ENCODE measurements at regions not wholly inside any gene's neighbourhood (a gene's known extent, or its start where the extent isn't known, plus 50 kb on each side); places are given as distances from the start of the nearest gene placed in this dataset.
"Not testable (repeated sequence)": the region's sequence is repeated elsewhere in the genome, so short reads cannot be mapped to it uniquely, and the experiment has no call there.

DNA sequence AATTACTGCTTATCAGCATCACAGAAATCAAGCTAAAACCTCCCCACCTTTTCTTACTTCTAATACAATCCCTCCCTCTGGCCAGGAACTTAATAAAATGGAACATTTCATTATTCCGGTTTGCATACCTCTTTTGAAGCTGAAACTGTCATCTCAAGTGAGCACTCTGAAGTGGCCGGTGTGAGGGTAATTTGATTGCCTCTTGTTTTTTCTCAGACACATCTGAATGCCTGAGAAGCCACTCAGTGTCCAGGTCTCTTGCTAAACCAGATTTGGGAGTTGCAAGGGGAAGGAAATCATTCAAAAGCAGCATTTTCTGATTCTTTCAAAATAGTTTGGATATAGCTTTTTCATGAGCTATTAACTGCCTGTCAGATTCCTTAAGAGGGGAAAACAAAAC is 190.3 kb downstream of the C1D start:
- DNase-seq (ENCODE audit: low spot score): no peak

DNA sequence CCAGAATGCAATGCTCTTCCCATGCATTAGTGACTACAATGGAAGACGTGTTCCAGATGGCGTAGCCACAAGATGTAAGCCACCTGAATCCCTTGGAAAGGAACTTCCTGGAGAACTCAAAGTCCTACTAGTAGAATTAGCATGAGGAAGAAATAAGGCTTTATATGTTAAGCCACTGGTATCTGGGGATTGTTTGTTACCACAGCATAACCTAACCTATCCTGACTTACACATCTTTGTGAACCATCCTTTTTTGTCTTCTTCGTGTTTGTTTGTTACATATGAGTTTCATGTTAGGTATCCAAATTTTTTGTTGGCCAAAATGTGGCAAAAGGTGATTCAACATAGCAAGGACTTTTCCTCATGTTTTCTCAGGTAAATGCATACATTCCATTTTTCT is 188.9 kb downstream of the C1D start:
- no peak for DNase-seq (ENCODE audit: low spot score)

DNA sequence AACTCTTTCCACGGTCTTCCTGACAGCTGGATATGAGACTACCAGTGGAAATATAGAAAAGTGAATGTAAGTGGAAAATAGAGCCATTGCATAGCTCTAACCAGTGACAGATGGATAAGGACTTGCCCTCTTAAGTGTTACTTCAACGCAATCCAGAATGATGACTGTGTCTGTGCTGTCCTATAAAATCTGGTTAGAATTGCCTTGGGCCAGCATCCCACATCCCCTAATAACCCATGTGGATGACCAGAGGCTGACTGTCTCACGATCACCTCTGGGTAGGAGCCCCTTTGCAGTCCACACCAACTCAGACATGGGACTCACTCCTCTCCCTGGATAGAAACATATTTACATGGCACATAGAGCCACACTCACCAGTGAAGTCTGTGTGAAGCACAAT is 186.6 kb downstream of the C1D start:
- no peak for DNase-seq (ENCODE audit: low spot score)

DNA sequence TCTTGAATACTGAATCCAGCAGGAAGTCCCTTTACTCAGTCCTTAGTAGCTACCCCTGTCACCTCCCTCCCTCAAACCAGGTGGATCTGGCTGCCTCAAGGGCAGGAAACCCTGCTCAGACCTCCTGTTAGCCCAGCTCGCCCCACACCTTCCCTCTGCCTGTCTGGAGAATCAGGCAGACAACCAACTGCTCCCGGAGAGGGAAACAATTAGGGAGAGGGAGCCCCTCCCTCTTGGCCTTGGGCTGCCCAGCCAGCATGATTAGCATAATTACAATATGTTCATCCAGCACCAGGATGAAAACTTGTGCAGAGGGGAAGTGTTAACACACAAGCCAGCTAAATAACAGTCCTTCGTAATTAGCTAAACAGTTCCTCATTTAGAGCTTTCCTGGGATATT is 185.5 kb downstream of the C1D start:
- DNase-seq (ENCODE audit: low spot score): peak; percentile 14

DNA sequence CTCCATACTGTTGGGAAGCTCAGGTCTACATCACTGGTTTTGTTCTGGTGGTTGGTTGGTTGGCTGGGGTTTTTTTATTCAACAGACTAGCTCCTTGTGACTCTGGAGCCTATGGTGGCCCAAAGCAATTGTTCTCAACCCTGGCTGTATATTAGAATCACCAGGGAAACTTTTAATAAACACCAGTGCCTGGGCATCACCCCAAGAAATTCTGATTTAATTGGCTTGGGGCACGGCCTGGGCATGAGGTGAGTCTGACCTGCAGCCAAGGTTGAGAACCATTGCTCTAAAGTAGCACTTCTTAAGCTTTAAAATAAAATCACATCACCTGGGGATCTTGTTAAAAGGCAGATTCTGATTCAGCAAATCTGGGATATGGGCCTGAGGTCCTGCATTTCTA is 184.1 kb downstream of the C1D start:
- peak; percentile 8 for DNase-seq (ENCODE audit: low spot score)

DNA sequence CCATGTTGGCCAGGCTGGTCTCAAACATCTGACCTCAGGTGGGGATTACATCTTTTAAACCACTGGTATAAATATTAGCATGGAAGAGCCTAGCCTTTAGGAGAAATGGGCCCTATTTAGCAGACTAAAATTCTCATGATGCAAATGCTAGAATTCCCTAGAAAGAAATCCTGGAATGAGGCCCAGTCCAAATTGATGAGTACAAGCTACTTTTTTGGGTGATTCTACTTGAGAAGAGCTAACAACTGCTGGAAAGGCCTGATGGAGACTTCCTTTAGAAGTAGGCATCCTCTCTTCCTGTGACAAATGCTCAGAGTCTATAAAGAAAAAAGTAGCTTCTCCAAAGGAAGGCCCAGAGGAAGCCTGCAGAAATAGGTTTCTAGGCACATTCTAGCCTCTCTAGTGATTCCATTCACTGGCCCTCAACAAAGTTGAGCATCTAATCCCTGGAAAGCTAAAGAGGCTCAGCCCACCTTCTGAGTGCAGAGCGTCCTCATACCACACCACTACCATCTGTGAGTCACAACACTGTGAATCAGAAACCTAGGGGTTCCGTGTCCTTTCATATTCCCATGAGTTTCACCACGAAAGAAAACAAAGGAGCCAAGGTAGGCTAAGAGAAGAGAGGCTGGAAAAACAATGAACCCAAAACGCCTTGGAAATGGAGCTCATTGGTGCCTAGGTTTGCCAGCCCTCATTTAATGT is 183.1 kb downstream of the C1D start:
- DNase-seq (ENCODE audit: low spot score): no peak

DNA sequence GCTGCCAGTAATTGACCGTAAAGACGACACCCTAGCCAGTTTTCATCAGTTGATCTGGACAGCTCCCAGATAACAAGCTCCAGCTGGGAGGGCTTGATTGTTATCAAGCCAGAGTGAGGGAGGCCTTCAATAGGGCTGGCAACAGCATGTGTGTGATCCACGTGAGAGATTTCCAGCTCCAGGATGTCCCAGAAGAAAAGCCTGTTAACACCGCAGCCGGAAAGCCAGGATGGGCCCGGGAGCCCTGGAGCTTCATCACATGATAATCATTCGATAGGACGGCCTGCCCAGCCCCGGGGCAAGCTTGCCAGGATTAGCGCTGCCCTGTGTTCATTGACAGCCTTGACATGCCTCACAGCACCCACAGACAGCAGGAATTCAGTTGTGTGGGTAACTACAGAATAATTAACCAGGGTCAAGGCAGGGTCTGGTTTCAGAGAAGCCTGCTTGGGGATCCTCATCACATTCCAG is 182.5 kb downstream of the C1D start:
- DNase-seq (ENCODE audit: low spot score): no peak

DNA sequence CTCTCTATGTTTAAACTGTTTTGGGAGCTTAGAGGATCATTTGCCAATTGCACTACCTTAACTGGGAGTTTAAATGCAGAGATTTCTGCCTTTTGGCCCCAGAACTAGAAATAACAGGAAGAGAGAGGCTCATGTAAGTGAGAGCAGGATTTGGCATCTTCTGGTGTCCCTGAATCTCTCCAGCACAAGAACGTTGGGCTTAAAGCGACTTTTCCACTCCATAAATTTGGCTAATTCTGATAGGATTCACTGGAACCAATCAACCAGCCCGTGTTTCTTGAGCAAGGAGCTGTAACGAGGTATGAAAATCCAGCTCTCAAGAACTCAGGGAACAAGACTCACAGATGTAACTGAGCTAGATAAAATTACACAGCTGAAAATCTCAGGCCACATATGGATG is 181.0 kb downstream of the C1D start:
- DNase-seq (ENCODE audit: low spot score): no peak

DNA sequence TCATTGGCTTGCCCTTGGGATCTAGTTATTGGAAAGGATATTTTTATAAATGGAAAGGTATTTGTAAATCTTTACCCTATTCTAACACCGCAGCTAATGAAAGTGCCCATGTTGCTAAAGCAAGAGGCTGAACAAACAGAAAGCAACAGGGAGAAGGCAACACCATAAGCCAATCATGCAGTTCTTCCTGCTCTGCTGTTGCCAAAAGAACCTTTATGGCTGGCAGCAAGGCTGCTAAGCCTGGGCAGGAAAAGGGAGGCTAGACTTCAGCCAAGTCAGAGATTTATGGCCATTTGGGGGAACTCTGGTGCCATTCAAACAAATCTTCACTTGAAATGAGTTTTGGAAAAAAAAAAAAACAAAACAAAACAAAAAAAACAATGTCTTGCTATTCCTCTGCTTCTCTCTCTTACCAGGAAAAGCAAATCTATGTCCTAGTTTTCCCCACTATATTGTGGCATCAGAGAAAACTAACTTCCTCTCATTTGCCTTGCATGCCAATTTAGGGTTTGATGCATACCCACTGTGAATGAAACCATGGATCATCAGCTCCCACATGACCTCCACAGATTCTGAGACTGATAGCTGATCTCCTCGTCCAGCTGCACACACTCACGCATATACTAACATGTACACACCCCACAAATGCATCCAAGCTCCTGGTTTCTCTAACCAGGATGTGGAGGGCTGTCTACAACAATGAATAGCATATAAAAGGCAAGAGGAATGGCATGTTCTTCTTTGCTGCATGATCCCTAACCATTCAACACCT is 179.3 kb downstream of the C1D start:
- DNase-seq (ENCODE audit: low spot score): no peak

DNA sequence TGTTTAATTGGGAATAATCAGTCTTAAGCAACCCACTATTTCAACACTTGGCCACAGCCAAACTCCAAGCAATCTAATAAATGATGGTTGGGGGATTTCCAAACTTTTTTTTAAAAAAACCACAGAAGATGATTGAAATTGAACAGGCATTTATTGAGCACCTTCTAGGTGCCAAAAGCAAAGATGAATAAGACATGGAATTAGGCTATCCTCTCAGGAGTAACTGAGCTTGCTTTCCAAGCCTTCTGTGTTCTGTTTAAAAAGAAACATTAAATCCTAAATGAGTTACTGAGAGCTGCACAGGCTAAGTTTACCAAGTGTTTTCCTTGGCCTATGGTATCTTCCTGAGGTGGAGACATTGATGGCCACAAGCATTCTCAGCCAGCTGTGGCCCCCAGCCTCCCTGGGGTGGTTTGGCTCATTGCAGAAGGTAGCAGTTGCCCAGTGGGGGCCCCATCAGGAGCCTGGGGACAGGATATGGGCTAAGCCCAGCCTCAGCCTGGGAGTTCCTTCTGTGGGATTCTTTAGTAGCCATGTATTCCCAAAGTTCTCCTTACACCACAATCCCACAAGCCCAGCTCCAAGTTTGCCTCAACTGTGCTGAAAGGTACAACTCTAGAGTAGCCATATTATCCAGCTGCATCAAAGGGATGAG is 174.3 kb downstream of the C1D start:
- DNase-seq (ENCODE audit: low spot score): no peak

DNA sequence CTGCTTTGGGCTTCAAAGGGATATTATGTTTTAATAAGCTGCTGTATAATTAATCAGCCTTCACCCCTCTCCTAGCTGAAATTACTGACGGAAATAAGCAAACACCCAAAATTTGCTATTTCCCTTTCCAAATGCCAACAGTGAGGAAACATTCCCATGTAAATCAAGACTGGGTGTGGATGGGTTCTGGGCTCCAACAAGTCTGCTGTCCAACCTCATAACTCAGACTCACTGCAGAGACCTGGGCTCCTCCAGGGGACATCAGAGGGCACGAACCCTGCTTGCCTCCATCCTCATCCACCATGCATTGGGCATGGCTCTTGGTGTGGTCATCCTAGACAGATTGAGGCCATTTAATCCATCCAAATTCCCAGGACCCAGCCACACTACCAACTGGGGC is 173.7 kb downstream of the C1D start:
- DNase-seq (ENCODE audit: low spot score): no peak

DNA sequence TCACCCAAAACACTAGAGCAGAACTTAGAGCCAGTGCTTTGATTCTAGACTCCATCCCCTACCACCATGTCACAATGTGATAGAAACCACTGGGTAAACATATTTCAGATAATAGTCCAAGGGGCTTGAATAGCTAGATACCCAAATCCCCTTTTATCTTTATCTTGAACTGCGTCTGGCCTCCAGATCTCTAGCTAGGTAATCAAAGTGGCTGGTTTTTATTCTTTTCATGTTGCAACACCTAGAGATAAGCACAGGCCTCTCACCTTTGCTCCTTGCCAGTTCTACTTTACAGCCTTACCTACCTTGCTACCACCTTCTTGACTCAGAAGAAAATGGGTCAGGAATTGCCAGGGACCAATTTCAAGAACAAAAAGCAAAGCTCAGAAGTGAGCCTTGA is 171.2 kb downstream of the C1D start:
- DNase-seq (ENCODE audit: low spot score): no peak

DNA sequence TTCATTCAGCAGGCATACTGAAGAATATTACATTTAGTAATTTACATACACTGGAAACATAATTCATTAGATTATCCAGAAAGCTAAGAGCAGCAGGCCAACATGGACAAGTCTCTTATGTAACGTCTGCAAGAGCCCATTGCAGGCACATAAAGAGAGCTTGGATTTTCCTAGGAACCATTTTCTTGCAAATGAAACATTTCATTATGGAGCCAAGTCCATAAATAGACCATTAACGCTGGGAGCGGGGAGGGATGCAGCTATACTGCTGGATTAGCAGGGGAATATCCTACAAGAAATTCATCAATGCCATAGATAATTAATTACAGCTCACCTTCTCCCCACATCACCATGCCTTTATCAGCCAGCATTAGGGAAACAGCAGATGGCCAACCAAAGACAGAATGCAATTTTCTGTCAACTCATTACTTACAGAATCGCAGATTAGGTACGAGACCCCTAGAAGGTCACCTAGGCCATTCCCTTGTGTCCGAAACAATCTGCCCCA is 170.4 kb downstream of the C1D start:
- DNase-seq (ENCODE audit: low spot score): no peak

DNA sequence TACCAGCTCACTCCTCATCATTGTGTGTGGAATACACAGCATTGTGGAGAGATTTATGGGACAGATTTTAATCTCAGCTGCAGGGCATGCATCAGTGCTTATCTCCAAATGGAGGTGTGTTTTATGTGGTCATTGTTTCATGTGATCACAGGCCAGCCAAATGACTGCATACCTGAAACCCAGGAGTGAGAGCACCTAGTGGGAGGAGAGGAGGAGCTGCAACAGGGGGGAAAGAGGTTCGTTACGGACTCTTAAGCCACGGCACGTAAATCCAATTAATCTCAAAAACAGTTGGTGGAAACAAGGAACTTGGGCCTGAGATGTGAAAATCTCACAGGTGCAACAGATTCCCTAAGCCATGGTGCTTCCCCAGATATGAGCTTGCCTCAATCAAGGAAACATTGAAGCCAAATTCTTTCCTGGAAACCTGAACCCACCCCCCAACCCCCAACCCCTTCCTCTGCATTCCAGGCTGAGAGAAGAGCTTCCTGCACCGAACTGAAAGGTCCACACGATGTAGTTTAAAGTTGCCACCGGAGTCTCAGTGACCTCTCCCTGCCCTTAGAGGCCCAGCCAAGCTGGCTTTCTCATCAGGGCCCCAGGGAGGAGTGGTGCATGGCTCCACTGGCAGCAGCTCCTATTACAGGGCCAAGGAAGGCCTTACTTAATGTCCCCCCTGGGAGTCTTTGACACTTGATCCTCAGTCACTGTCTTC is 167.4 kb downstream of the C1D start:
- no peak for DNase-seq (ENCODE audit: low spot score)

DNA sequence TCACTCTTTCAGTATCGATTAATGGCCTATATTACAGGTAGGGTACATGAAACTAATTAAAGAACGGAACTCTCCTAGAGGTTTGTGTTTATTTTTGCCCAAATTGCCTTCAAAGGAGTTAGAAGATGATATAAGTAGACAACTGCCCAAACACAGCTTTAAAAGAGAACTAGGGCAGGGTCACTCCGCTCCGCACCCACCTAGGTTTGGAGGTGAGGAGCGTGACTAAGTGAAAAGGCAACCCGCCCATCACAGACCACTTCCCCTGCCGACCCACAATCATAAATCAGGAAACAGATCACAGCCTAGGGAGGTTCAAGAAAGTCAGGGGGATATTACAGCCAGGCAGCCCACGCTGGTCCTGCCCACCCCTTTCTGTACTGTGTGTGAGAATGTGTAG is 166.7 kb downstream of the C1D start:
- DNase-seq (ENCODE audit: low spot score): no peak

DNA sequence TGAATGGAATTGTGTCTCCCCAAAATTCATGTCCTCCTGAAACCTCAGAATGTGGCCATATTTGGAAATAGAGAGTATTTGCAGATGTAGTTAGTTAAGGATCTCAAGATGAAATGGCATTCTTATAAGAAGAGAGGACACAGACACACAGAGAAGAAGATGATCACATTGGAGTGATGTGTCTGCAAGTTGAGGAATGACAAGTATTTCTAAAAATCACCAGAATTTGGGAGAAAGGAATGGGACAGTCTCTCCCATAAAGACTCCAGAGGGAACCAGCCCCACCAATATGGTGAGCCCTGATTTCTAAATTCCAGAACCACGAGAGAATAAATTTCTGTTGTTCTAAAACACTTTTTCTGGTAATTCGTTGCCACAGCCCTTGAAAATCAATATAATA is 166.3 kb downstream of the C1D start:
- DNase-seq (ENCODE audit: low spot score): no peak

DNA sequence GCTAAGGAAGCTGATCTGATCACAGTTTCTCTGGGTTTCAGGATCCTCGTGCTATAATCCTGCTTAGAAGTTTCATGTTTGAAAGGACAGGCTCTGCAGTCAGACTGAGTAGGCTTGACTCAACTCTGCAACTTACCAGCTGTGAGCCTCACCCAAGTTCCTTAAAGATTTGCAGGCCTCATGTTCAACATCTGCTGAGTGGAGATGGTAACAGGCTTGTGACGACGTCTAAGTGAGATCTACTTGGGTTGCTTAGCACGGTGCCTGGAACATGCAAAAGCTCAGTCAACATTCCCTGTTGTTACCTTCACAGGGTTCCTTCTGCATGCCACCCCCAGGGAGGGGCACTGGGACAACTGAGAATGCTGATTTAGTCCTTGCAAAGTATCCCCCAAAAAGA is 164.2 kb downstream of the C1D start:
- DNase-seq (ENCODE audit: low spot score): no peak

DNA sequence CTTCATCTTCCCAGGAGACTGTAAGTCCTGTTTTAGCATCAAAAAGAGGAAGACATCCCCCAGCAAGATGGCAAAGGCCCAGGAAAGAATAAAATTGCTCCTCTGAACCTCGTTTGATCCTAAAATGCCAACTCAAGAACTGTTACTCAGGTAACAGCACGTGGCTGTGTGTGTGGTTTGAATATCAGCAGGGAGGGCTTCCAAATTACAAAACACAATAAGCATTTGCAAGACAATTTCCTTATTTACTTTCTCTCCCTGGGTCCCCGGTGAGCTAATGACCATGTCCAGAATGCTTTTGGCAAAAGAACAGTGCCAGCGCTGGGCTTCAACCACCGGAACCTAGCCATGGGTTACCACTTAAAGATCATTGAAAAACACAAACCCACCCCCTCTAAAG is 163.6 kb downstream of the C1D start:
- no peak for DNase-seq (ENCODE audit: low spot score)

DNA sequence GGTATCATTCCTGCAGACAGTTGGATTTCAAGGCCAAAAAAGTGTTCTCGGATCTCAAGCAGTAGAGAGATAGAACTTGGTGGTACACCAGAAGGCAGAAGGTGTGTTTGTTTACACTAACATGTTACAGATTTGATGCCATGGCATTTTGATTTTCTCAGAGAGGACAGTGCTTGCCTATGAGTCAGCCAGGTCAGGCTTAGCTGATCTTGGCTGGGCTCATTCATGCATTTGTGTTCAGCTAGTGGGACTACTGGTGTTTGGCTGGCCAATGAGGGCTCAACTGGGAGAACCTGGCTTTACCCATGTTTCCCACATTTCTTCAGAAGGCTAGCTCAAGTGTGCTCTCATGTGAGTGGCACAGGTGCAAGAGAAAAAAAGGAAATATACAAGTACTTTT is 162.0 kb downstream of the C1D start:
- DNase-seq (ENCODE audit: low spot score): no peak

DNA sequence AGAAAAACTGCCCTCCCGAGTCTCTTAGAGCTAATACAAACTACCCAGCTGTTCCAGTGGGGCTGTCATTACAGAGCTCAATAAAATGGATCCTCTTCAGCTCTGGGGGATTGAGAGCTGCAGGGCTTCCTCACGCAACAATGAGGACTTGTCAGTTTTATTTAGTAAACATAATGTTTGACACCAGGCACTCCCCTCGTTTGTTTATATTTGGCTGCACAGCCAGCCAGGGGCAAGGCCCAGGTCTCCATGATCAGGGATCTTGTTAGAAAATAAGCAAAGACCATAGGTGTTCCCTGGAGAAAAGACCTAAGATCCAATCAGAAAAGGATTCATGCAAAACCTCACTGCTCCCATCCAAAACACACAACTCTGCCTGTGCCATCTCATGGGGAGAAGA is 158.2 kb downstream of the C1D start:
- DNase-seq (ENCODE audit: low spot score): no peak

DNA sequence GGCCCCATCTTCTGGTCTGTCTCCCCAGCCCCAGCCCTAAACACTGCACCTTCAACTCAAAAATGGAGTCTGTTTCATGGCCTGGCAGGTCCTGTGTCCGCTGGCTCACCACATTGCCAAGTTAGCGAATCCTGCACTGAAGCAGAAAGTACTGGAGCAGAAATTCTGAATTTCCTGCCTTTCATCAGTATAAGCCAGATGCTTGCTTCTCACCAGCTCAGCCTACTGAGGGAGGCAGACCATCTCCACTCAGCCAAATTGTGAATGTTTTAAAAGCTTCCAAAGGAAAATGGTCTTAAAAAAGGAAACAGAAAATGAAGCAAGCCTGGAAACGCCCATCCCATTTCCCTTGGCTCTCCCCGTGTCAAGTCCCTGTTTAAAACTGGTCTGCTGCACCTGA is 157.8 kb downstream of the C1D start:
- DNase-seq (ENCODE audit: low spot score): peak; percentile 7

DNA sequence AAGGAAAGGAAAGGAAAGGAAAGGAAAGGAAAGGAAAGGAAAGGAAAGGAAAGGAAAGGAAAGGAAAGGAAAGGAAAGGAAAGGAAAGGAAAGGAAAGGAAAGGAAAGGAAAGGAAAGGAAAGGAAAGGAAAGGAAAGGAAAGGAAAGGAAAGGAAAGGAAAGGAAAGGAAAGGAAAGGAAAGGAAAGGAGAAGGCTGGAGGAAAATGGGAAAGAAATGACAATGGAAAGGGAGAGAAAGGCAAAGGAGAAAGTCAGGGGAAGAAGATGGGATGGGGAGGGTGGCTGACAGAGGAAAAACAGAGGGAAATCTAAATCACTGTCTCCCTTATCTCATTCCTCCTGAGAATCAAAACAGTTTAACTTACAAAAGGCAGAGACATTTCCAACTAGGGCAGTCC is 156.3 kb downstream of the C1D start:
- not testable (repeated sequence) for DNase-seq (ENCODE audit: low spot score)

All from Ammon's horn (tissue), 1 donor.